Mucosa of gallbladder (tissue), 1 donor: ENCODE measurements at regions not wholly inside any gene's neighbourhood (a gene's known extent, or its start where the extent isn't known, plus 50 kb on each side); places are given as distances from the start of the nearest gene placed in this dataset.
"Not testable (repeated sequence)": the region's sequence is repeated elsewhere in the genome, so short reads cannot be mapped to it uniquely, and the experiment has no call there.

Source experiments
- DNase-seq: peaks from one replicate; pipeline ENCODE4 v3.0.0-alpha.2; 2020; ENCODE audit warnings: low spot score
- donor health status: DM: no; HTN: no; CAD: no.

GRCh38 chr15:62503451-62503850, 338.4 kb upstream of the C2CD4B start:
- DNase-seq = no peak

- DNase-seq = no peak
These were observed 340.7 kb upstream of the C2CD4B start for GRCh38 chr15:62505762-62506161.

DNA sequence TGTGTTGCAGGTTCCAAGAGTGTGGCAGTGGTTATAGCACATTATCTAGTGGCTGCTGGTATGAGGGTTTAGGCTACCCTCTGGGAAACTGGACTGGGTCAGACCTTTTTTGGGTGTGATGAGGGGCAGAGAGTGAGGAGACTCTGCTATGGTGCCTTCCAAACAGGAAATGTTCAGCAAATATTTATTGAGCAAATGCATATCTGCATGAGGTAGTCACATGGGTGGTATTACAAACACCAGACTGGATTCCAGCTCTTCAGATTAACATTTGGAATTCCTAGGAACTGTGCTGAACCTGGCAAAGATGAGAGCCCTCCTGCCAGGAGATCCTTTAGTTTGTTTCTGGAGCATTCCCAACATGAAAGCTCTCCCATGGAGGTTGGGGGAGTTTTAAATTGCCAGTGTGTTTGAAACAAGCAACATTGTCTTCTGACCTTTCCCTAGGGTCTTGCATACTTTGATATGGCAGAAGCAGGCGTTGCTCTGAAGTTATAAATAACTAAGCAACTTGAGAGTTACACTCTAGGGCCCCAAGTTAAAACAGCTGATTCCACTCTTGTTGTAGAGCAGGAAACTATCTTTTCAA, 341.2 kb upstream of the C2CD4B start:
- DNase-seq = peak; percentile 27

DNA sequence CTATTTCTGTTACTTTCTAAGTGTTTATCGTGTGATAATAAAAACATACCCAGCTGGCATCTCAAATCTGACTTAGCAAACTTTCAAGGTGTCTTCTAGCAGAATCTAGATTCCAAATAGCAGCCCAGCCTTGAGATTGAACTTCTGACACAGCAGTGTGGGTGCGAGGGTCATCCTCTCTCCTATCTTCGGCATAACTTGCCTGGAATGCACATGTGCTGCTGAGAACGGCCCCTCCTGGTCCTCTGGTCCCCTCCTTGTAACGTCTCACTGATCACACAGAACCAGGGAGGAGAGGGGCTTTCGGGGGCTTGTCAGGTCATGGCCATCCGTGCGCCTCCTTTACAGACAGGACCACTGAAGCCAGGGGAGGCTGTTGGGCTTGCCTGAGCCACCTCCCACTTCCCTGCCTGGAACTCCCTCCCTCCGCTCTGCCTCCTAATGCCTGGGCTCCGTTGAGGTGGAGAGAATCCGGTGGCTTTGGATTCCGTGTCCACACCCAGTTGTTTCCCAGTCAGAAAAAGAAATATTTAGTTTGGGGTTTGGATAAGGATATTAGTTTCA, 344.4 kb upstream of the C2CD4B start:
- no peak for DNase-seq

GRCh38 chr15:62510791-62511190, 345.7 kb upstream of the C2CD4B start:
- no peak for DNase-seq

GRCh38 chr15:62512904-62513303, 347.8 kb upstream of the C2CD4B start:
- no peak for DNase-seq

DNA sequence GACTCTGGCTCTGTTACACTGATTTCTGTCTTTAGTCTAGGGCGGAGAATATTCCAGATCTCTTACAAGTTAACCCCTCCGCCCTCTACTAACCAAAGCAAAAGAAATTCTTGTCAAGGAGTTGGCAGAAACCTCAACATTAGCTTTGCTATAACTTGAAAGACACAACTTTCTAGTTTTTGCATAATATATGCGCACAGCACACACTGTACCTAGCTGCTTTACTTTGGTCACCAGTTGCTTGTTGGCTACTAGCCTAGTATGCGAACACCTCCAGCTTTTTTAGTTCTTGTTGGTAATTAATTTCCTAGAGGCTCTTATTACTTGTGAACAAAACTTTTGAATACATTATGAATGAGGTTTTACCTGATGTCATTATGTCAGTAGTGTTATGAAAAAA, 348.8 kb upstream of the C2CD4B start:
- DNase-seq = no peak

GRCh38 chr15:62515696-62516395, 350.8 kb upstream of the C2CD4B start:
- no peak for DNase-seq

DNA sequence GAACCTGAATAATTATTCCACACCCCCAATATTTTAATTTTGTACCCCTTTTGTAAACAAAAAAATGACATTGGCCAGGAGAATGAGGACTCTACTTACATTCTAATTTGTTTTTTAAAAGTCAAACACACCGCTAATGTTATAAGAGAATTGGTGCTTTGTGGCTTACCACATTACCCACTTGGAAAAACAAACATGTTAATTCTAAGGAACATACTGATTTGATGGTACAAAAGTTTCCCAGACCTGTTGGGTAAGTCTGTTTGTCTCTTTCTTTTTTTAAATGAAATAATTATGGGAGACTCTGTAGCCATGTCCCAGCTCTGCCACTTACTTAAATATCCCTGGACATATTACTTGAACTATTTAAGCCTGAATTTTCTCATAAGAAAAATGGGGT, 352.5 kb upstream of the C2CD4B start:
- DNase-seq = no peak

DNA sequence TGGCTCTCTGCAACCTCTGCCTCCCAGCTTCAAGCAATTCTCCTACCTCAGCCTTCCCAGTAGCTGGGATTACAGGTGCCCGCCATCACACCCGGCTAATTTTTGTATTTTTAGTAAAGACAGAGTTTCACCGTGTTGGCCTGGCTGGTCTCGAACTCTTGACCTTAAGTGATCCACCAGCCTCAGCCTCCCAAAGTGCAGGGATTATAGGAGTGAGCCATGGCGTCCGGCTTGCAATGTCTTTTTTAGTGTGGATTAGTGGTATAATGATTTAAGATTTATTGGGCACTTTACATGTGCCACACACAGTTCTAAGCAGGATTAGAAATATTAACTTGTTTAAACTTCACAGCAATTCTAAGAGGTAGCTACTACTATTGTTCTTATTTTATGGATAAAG, 353.6 kb upstream of the C2CD4B start:
- DNase-seq = not testable (repeated sequence)

GRCh38 chr15:62519900-62520299, 354.8 kb upstream of the C2CD4B start:
- no peak for DNase-seq

- DNase-seq = no peak
These were observed 355.8 kb upstream of the C2CD4B start for GRCh38 chr15:62520887-62521286.

GRCh38 chr15:62521396-62521795, 356.3 kb upstream of the C2CD4B start:
- no peak for DNase-seq

DNA sequence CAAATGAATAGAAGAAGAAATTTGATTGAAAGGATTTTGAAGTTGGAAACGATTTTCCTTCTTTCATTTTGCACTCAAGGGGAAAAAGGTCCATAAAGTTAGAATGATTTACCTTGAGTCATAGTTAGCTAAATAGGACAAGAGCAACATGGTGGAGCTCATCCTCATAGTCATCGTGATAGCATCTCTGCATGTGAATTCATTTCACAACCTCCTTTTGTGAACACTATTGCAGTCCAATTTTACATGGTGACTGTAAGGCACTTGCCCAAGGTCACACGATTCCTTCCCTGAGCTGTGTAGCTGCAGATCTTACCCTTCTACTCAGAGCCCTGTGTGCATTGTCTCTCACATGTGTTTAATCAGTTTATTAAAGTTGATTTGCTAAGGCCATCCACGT, 359.8 kb upstream of the C2CD4B start:
- DNase-seq = no peak

DNA sequence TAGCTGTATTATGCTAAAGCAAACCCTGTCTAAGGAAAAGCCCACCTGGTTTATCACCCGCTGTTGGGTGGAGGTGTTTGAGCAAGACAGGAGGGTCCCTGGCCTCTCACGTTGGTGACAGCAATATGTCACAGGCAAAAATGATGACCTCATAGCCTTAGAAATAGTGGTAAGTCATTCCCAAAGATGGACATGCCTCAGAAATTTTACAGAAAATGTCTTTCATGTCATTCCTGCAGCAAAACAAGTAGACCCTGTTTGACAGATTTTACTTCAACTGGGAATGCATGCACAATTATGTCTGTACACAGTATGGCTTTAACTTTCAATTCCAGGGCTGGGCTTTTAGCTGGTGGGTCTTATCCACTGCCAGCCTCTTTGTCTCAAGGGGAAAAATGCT, 362.3 kb upstream of the C2CD4B start:
- no peak for DNase-seq

- DNase-seq = no peak
These were observed 363.4 kb upstream of the C2CD4B start for GRCh38 chr15:62528505-62528904.

DNA sequence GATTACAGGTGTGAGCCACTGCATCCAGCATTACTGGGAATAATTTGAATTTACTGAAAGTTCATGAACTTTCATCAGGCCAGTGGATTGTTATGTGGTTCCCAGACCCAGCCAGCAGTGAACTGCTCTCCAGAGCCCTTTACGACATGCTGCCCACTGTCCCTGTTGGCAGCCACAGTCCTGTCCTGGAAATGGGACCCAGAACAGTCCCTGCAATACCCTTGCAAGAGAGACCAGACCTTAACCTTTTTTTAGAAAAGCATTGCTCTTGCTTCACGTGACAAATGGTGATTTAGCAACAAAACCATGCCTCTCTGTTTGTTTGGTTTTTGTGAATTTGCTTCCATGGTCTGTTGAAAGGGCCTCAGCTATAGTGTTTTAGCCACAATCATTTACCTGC, 367.3 kb upstream of the C2CD4B start:
- no peak for DNase-seq

- DNase-seq = no peak
These were observed 368.6 kb upstream of the C2CD4B start for GRCh38 chr15:62533687-62534086.

DNA sequence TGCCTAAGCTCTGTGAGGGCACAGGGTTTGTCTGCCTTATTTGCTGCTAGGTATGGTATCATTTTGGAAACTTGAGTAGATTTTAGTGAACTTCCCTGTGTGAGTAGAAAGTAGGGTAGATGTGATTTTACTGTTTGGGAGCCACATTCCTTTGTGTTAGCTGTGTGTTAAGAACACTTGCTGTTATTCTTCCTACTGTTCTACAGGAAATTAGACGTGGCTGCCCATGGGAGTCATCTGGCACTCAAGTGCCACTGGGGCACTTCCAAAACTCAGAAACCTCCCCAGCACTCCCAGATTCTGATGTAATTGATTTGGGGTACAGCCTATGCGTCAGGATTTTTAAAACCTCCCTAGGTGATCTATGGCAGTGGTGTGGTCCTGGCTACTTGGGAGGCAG, 369.9 kb upstream of the C2CD4B start:
- no peak for DNase-seq

GRCh38 chr15:62539236-62539635, 374.2 kb upstream of the C2CD4B start:
- no peak for DNase-seq

GRCh38 chr15:62541250-62541649, 376.2 kb upstream of the C2CD4B start:
- DNase-seq = no peak

GRCh38 chr15:62541846-62542245, 376.8 kb upstream of the C2CD4B start:
- DNase-seq = no peak

DNA sequence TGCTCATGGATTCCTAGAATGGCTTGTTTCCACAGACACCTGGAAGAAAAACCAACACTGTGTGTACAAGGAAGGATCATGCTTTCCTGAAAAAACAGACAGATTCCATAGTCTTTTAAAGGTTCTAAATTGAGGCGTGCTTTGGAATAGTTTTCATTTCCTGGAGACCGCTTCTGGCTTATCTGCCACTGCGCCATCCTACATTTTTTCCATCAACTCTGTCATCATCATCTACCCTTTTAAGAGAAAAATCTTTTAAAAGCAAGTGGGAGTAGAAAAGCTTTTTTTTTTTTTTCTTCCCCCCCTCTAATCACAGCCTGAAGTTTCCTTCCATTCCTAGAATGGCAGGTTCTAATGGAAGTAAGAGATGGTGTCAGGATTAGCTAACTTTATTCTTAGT, 379.4 kb upstream of the C2CD4B start:
- no peak for DNase-seq
